ENCODE measurements at regions not wholly inside any gene's neighbourhood (a gene's known extent, or its start where the extent isn't known, plus 50 kb on each side); places are given as distances from the start of the nearest gene placed in this dataset.
"Not testable (repeated sequence)": the region's sequence is repeated elsewhere in the genome, so short reads cannot be mapped to it uniquely, and the experiment has no call there.

DNA sequence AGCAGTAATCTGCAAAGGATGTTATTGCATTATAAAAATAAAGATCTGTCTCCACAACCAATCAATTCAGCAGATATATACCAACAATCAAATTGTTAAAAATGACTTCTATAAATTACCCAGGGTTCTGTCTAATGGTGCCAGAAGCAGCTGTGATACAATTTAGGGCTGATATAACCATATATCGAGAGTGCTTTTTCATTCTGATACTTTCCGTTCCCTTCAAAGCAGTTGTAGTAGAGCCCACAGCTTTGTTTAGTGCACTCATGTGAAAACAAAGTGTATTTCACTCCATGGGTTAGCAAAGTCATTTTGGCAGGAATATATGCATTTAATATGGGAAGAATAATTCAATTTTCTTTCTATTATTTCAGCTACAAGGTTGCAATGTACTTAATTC lies 83.1 kb upstream of the CHCHD3 start:
- ChIA-PET CTCF (no interaction called here), POLR2A (no interaction called here)
- TF ChIP-seq ARNT (IDR thresholded peaks at IDR 0.05) (no peak), LEF1 (IDR thresholded peaks at IDR 0.05; ENCODE audit: borderline replicate concordance) (no peak), ZNF384 (IDR thresholded peaks at IDR 0.05) (no peak), CTBP1 (IDR thresholded peaks at IDR 0.05; ENCODE audit: borderline replicate concordance) (no peak), PKNOX1 (IDR thresholded peaks at IDR 0.05) (no peak), SUZ12 (IDR thresholded peaks at IDR 0.05) (no peak), NFRKB (IDR thresholded peaks at IDR 0.05) (no peak), HDGF (IDR thresholded peaks at IDR 0.05; ENCODE audit: borderline replicate concordance) (no peak), BHLHE40 (IDR thresholded peaks at IDR 0.05; ENCODE audit: borderline replicate concordance) (no peak), L3MBTL2 (conservative IDR thresholded peaks at IDR 0.05) (no peak), TARDBP (IDR thresholded peaks at IDR 0.05) (no peak), FOXM1 (IDR thresholded peaks at IDR 0.05; ENCODE audit: borderline replicate concordance) (no peak), FOXK2 (IDR thresholded peaks at IDR 0.05) (no peak), SP1 (IDR thresholded peaks at IDR 0.05) (no peak), FOXA1 (IDR thresholded peaks at IDR 0.05) (no peak), ELF4 (IDR thresholded peaks at IDR 0.05) (no peak)
- no peak for DNase-seq (ENCODE audit: extremely low spot score)

DNA sequence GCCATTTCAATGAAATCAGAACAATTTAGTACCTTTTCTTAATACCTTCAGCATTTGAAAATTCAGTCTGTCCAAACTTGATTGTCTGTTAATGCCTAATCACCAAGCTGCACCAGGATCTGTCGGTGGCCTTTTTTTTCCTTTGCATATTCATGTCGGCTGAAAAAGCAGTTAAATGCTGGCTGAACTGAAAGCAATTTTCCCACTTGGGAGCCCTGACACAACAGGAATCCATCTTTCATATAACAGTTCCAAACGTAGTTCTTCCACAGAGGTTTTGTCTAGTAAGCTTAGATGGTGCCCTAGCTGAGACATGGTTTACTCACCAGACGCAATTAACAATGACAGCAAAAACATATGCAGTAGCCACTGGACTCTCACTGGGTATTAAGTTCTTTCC lies 83.6 kb upstream of the CHCHD3 start:
- POLR2A ChIA-PET: no interaction called here

DNA sequence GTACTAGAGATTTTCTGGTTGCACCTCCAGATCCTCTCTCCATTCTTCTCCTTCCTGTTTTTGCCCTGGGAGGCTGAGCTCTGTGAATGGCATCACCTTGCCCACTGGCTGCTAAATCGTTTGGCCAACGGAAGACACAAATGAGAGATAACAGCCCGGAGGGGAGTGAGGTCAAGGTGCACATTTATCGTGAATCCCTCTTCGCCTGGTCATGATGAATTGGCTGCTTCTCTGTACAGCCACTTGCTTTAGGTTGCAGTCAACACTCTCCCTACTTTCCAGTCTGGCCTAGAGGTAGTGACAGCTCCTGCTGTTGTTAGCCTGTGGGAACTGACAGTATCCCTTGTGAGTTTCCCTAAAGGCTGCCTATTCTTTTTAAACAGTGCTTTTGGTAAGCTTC lies 85.4 kb upstream of the CHCHD3 start:
- DNase-seq (ENCODE audit: extremely low spot score): no peak

More for the DNA sequence above, 83.6 kb upstream of the CHCHD3 start:
- no peak for DNase-seq (ENCODE audit: extremely low spot score)
- TF ChIP-seq CTBP1 (IDR thresholded peaks at IDR 0.05; ENCODE audit: borderline replicate concordance) (no peak), TARDBP (IDR thresholded peaks at IDR 0.05) (no peak), BHLHE40 (IDR thresholded peaks at IDR 0.05; ENCODE audit: borderline replicate concordance) (no peak), SUZ12 (IDR thresholded peaks at IDR 0.05) (no peak), HDGF (IDR thresholded peaks at IDR 0.05; ENCODE audit: borderline replicate concordance) (no peak), NFRKB (IDR thresholded peaks at IDR 0.05) (no peak), ARNT (IDR thresholded peaks at IDR 0.05) (no peak), FOXK2 (IDR thresholded peaks at IDR 0.05) (no peak), ELF4 (IDR thresholded peaks at IDR 0.05) (no peak), LEF1 (IDR thresholded peaks at IDR 0.05; ENCODE audit: borderline replicate concordance) (no peak)
- CTCF ChIA-PET: no interaction called here

DNA sequence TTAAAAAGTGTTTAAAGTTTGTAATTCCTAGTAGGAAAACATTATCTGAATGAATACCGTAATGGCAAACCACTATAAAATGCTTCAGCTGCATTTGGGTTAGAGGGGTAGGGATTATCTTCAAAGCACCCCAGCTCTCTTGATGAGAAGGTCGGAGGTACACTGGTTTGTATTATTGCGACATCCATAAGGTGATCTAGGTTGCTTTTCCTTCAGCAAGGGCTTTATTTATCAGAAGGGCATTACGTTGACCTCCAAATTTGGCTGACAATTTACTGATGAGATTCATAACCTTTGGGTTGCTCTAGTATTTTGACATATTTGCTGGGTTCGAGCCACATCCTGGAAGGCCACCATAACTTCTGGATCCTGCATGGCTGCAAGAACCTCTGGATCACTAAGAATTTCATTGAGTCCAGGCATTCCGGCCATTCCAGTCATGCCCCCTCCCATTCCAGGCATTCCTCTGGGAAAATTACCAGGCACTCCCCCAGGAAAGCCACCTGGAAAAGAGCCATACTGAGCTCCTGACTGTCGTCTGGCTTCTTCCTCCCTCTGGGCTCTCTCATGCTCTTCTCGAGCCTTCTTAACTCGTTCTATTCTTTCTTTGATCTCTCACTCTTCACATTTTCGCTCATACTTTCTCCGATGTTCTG lies 83.6 kb upstream of the EXOC4 start:
- POLR2A ChIA-PET, CTCF ChIA-PET: not testable (repeated sequence)

More for the DNA sequence above, 85.4 kb upstream of the CHCHD3 start:
- POLR2A ChIA-PET: no interaction called here
- CTCF ChIA-PET: no interaction called here
- no peak for TF ChIP-seq SP1 (IDR thresholded peaks at IDR 0.05)
- TF ChIP-seq ARNT (IDR thresholded peaks at IDR 0.05): no peak
- no peak for TF ChIP-seq LEF1 (IDR thresholded peaks at IDR 0.05; ENCODE audit: borderline replicate concordance)

GRCh38 chr7:133177476-133177875 lies 75.4 kb upstream of the EXOC4 start:
- CTCF ChIA-PET; POLR2A ChIA-PET; DNase-seq (ENCODE audit: extremely low spot score): not testable (repeated sequence)

More for the DNA sequence above, 83.6 kb upstream of the EXOC4 start:
- DNase-seq (ENCODE audit: extremely low spot score): not testable (repeated sequence)

GRCh38 chr7:133180717-133181116 lies 72.2 kb upstream of the EXOC4 start:
- DNase-seq (ENCODE audit: extremely low spot score): no peak
- ChIA-PET CTCF (no interaction called here), POLR2A (no interaction called here)
- no peak for TF ChIP-seq SUZ12 (IDR thresholded peaks at IDR 0.05)

- CTCF ChIA-PET: no interaction called here
- POLR2A ChIA-PET: no interaction called here
- no peak for DNase-seq (ENCODE audit: extremely low spot score)
- no peak for TF ChIP-seq ARNT (IDR thresholded peaks at IDR 0.05)
- no peak for TF ChIP-seq FOXK2 (IDR thresholded peaks at IDR 0.05)
- TF ChIP-seq CTBP1 (IDR thresholded peaks at IDR 0.05; ENCODE audit: borderline replicate concordance): no peak
- TF ChIP-seq HDGF (IDR thresholded peaks at IDR 0.05; ENCODE audit: borderline replicate concordance): no peak
- no peak for TF ChIP-seq NFRKB (IDR thresholded peaks at IDR 0.05)
- TF ChIP-seq SUZ12 (IDR thresholded peaks at IDR 0.05): no peak
- TF ChIP-seq SP1 (IDR thresholded peaks at IDR 0.05): no peak
- TF ChIP-seq LEF1 (IDR thresholded peaks at IDR 0.05; ENCODE audit: borderline replicate concordance): no peak
- TF ChIP-seq ELF4 (IDR thresholded peaks at IDR 0.05): no peak
- no peak for TF ChIP-seq TARDBP (IDR thresholded peaks at IDR 0.05)
- TF ChIP-seq PKNOX1 (IDR thresholded peaks at IDR 0.05): no peak
- TF ChIP-seq FOXA1 (IDR thresholded peaks at IDR 0.05): no peak
- no peak for TF ChIP-seq L3MBTL2 (conservative IDR thresholded peaks at IDR 0.05)
- TF ChIP-seq FOXM1 (IDR thresholded peaks at IDR 0.05; ENCODE audit: borderline replicate concordance): no peak
- no peak for TF ChIP-seq BHLHE40 (IDR thresholded peaks at IDR 0.05; ENCODE audit: borderline replicate concordance)
- no peak for TF ChIP-seq ZNF384 (IDR thresholded peaks at IDR 0.05)
Measured at GRCh38 chr7:133183042-133183794, 69.7 kb upstream of the EXOC4 start.

All from HEK293T (cell line).